ENCODE measurements at regions not wholly inside any gene's neighbourhood (a gene's known extent, or its start where the extent isn't known, plus 50 kb on each side); places are given as distances from the start of the nearest gene placed in this dataset.
"Not testable (repeated sequence)": the region's sequence is repeated elsewhere in the genome, so short reads cannot be mapped to it uniquely, and the experiment has no call there.

DNA sequence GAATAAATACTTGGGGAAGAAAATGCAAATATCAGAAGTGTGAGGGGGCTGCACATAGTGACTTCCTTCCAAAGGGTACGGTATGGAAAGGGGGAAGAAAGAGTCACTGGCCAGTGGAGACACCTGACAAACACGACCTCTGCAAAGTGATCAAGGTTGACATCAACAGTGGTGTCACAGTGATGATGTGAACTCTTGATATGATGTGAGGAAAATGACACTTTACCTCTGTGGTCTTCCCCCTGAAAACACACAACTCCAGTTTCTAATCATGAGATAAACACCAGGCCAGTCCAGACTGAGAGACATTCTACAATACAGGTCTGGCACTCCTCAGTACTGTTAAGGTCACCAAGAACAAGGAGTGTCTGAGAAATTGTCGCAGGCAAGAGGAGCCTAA is 169.7 kb downstream of the BUB3 start:
- no peak for DNase-seq

DNA sequence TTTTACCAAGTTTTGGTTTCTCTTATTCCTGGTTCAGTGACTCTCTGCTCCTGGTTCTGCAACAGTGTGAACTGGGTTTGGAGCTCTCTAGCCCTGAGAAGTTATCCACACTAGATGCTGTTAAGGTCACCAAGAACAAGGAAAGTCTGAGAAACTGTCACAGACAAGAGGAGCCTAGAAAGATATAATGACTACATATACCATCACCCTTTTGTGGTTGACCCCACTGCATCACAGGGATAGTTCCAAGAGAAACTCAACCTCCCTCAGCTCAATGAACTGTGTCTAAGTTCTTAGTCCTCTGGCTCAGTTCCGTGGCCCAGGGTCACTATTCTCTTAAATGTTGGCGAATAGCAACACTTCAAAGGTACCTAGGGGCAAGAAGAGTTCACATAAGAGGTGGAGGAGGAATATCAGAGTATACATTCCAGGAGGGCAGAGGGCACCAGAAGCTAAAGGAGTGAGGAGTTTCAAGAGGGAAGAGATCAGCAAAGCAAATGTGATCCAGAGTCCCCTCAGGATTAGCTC is 171.5 kb downstream of the BUB3 start:
- DNase-seq, result no peak

DNA sequence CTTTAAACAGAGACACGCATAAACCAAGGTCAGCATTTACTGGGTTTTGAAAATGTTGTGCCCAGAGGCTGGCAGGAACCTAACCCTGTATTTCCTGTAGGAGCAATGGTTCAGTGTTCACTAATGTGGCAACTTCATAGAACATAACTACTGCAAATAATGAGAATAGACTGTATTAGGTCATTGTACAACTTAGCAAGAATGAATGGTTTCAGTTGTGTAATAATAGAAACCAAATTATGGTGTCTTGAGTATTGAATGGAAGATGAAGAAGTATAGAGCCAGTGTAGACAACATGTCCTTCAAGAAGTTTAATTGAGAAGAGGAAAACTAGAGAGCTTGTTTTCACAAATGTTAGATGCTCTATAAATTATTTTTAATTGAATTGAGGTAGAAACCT is 172.5 kb downstream of the BUB3 start:
- DNase-seq, result no peak

DNA sequence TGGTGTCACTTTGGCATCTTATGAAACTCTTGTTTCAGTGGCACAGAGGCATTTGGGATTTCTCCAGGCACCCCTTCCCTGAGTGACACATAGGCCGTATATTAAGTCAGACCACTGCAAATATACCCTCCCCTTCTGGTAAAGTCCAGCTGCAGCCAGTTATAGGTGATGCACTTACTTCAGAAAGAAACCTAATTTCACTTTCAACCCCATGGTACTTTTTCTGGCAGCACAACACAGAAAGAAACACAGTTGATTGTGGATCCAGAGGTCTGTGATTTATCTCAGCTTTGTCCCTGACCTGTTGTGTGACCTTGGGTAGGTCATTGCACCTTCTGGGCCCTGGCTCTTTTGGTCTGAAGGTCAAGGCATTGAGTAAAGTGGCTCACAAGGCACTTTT is 173.2 kb downstream of the BUB3 start:
- DNase-seq, result no peak

DNA sequence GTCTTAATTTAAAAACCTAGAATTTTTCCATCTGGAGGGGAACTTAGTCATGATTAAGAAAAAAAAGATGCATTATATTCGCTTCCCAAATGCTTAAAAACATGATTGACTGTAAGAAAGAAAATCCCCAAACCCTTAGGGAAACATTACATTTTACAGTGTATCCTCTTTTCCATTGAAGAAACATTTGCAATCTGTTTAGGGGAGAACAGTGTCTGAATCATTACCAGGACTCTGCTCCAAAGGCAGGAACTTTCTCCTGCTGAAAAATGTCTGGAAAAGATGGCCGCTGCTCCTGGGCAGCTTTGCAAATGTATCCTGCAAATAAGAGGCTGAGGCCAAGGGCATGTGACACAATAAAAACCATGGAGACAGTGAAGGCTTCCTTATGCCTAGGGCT is 173.7 kb downstream of the BUB3 start:
- DNase-seq, result no peak

DNA sequence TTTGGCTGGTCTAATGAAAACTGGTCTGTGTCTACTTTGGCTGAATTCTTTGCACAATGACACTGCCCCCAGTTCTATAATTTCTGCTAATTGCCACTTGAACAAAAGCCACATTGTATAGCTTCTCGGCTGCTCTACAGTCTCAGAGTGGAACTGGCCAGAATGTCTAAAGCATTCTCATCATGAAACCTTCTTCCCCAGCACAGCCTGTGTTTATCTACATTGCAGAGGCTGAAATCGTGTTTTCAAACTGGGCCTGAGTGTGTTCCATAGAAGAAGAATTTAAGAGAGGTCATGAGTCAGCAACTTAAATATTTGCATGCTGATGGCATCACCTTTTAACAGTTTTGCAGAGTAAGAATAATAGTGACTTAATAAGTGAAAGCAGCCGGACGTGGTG is 177.2 kb downstream of the BUB3 start:
- no peak for DNase-seq

DNA sequence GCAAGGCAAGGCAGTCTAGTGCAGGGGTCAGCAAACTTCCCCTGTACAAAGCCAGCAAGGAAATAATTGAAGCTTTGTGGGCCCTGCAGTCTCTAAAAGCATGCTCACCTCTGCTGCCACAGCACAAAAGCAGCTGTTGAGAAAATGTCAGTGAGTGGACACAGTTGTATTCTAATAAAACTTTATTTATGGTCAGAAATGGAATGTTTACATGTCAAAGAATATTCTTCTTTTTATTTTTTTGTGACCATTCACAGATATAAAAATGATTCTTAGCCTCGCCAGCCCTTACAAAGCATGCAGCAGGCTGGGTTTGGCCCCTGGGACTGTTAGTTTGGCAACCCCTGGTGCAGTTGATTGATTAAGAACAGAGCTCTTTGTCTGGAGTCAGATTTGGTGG is 192.4 kb downstream of the BUB3 start:
- DNase-seq, result no peak

DNA sequence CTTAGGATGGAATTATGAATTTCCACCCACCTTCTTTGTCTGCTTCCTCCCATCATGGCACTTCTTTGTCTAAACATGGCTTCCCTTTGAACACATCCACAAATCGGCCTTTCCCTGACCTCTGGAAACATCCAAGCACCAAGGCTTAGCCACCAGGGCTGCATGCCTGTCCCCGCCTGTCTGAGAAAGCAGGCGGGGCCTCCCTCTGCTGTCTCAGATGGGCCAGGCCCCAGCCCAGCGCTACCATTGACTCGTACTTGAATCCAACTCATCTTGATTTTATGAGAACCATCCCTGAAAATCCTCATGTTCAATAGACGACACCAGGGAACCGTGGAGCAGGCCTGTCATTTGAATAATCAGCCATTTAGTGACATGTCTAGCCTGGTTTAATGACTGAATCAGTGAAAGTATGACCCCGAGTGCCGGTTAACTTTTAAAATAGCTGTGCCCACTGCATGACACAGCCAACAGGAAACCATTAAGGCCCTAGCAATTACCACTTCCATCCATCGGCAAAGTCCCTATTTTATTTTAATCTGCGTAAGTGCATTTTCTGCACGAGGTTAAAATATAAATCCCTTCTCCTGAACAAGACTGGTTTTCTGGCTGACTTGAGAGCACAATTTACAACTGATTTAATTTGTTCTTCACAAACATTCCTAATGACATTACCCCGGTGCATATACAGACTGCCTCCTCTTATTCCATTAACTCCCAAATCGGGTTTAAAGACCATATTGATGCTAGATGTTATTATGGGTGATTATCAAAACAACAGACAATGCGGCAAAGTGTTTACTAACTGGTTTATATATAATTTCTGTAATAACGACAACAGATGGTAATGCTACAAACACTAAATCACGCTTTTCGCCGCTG is 194.7 kb downstream of the BUB3 start:
- peak; percentile 23 for DNase-seq

DNA sequence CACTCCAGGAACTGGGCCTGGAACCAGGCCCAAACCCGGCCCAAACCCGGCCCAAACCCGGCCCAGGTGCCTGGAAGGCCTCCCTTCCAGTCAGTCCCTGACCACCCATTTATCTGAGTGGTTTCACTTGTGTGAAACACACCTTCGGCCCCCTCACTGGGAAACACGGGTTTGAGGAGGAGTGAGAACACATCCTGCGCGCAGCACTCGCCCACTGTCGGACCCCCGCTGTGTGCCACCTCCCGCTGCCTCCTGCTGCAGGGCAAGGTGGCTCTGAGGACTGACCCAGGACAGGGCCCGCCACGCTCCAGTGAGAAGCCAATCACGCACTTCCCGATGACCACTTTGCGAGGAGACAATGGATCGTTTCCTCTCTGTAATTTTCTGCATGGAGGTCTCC is 197.5 kb downstream of the BUB3 start:
- no peak for DNase-seq

DNA sequence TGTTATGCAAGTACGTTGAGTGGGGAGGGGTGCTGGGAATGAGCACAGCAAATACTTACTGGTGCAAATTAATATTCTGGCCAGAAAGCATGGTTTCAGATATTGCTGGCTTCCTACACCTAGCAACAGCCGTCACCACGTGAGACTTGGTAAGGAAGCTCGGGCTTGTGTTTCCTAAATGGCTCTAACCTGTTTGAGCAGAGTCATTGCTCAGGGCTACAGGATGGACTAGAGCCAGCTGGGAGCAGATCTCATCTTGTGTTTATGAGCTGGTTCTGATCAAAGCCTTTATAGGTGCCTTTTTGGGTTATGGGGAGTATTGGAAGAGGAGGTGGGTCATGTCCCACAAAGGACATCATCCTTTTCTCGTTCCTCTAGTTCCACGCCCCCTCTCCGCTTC is 200.3 kb downstream of the BUB3 start:
- DNase-seq, result no peak

DNA sequence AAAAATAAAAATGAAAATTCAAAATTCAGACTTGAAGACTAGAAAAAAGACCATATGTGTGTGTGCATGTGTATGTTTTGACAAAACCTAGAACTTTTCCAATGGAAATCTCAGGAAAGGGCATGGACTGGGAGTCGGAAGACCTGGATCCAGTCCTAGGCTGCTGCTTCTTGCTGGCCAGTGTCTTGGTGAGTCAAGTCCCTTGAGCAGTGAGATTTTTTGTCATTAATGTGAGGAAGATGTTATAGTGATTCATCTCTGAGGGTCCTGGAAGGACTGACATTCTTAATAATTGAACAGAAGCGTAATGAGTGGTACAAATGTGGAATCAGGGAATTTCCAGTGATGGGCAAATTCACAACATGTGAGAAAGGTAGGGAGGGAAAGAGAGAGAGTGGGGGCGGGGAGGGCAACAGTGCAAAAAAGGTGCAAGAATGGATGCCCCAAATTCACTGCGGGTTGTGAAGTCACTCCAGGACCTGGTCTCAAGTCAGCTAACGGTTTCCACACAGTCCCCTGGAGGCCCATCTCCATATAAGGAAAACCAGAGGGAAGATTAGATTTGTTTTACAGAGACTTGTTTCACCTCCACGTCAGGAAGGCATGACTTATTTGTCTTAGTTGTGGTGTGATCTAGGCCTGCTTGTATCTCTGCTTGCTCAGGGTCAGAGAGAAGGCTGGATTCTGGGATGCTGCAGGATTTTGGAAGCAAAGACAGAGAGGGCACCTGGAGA is 201.7 kb downstream of the BUB3 start:
- no peak for DNase-seq

DNA sequence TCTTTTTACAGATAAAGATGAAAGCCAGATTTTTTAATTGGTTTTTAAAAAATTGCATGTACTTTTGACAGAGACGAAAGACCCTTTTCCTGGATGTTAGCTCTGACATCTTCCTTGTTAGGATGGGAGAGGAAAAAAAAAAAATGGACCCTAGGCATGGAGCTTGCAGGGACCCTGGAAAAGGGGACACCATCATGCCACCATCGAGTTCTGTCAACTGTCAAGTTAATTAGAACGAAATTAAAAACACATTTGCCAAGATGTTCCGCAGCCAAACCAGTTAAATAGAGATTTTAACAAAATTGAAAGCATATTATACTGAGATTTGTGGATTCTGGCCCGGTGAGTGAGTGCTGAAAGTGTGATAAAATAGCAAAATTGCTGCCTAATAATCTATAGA is 202.6 kb downstream of the BUB3 start:
- no peak for DNase-seq

DNA sequence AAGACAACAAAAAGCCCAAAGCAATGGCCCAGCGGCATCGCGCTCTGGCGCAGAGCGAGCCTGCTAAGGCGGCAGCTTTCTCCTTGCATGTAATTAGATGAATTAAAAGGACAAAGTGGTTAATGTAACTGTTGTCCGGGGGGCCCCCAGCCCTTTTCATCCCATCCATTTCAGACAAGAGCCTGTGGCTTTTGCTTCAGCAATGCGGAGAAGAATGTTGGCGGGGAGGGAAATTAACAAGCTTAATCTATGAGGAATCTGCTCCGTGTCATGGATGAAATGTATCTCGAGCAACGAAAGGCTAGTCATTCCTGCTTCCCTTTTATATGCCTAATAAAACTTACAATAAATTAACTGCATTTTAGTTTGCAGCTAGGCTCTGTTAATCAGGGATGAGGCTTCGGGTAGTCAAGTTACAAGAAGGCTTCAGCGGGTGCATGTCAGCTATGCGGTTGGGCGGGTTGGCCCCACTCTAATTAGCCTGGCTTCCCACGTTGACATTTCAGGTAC is 203.3 kb downstream of the BUB3 start:
- DNase-seq, result no peak

DNA sequence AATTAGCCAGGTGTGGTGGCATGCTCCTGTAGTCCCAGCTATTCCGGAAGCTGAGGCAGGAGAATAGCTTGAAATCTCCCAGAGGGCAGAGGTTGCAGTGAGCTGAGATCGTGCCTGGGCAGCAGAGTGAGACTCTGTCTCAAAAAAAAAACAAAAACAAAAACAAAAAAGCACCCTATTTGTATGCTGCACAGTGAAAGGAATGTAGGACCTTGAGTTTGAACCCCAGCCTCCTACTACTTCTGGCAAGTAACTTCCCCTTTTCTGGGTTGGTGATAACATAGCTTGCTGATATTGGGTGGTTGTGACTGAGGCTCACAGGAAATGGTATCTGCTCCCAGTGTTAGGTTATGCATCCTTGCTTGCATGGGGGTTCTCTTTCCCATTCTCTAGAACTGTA is 205.3 kb downstream of the BUB3 start:
- DNase-seq, result no peak

DNA sequence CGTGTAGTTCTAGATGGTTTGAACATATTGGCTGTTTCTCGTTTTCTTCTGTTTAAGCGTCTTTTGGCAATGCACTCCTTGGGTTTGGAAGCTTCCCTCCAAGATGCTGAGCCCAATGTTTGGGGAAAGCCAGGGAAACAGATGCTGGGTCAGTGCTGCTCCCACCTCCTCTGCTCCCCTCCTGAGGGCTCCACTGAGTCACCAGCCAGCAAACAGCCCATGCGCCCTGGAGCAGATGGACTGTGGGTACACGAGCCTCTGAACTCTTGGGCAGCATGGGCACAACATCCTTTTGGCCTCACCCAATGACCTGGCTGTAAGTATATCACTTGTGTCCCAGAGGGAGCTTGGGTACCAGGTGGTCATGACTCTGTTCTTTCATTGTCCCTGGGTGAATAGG is 207.6 kb downstream of the BUB3 start:
- no peak for DNase-seq

DNA sequence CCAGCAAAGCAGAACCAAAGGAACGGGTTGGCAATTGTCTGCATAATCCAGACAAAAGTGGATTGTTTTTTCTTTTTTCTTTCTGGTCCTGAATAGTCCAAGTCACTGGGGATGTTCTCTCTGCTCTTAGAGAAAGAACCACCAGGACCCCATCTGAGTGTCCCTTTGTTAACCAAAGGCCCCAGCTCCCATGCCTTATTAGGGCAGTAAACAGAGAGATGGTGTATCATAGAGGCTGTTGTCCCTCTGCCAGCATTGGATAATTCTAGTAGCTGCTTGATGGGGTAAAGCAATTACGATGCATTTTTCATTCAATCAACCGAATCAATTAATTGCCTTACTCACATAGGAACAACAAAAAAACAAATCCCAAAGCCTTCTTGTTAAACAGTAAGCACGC is 213.0 kb downstream of the BUB3 start:
- no peak for DNase-seq

DNA sequence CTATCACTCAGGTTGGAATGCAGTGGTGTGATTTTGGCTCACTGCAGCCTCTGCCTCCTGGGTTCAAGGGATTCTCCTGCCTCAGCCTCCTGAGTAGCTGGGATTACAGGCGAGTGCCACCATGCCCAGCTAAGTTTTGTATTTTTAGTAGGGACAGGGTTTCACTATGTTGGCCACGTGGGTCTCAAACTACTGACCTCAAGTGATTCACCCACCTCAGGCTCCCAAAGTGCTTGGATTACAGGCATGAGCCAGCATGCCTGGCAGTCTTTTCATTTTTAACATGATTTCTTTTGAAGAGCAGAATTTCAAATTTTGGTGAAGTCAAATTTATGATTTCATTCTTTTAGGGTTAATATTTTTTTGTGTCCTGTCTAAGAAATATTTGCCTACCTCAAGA is 217.4 kb downstream of the BUB3 start:
- not testable (repeated sequence) for DNase-seq

DNA sequence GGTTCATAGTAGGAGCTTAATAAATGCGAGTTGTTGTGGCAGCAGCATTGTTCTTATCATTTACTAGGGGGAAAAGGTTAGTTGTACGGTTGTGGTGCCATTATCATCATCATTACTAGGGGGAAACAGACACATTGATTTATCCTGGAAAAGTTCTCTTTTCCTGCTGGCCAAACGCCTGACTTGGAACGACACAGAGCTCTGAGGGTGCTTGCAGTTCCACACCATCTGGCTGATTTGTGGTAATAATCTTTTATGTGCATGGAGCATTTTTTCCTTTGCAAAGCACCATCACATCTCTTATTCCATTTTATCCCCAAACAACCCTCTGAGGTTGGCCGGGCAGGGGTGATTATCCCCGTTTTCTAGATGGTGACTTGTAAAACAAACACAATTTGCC is 219.4 kb downstream of the BUB3 start:
- no peak for DNase-seq

DNA sequence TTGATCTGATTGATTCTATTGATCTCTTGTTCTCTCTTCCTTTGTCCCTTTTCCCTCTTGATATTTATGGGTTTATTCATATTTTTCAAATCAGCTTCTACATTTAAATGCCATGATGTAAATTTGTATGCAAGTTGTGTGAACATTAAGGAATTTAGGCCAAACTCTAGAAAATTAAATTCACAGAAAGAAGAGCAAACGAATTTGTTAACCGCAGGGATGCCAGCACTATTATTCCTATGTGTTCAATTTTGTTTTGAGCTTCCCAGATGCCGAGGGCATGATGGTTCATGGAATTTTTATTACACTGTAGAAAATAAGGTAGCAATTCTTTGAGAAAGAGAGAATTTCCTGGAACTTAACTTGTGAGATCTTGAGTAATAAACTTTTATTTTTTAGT is 220.9 kb downstream of the BUB3 start:
- DNase-seq, result no peak

DNA sequence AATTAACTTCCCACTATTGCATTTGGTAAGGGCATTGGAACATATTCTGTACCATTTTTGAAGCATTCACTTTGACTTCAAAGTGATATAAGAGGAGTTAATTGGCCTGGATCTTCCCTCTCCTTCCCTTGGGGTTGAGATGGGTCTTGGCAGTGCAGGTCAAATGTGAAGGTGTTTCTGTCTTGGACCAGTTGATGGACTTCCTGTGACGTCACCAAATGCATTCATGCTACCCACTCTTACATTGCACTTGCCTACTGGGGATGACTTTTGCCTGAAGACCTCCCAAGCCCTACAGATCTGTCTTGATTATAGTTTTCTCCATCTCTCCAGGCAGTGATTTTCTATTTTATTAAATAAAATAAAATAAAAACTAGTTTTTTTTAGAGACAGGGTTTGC is 221.5 kb downstream of the BUB3 start:
- DNase-seq, result no peak

DNA sequence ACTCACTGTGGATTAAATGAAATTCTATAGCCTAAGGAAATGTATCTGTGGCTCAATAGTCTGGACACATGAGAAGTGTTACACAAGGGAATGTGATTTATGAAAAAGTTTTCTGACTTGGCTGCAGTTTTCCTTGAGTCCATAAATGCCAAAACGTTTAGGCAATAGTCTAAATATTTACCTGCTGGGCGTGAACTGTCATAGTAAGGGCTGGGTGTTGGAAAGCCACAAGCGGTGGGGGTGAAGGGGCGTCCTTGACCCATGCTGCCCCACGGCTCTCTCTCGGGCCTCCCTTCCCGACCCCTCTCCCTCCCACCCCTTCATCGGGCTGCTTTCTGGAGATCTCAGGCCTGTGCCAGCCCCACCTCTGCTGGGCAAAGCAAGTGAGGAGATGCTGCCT is 223.7 kb downstream of the BUB3 start:
- no peak for DNase-seq

DNA sequence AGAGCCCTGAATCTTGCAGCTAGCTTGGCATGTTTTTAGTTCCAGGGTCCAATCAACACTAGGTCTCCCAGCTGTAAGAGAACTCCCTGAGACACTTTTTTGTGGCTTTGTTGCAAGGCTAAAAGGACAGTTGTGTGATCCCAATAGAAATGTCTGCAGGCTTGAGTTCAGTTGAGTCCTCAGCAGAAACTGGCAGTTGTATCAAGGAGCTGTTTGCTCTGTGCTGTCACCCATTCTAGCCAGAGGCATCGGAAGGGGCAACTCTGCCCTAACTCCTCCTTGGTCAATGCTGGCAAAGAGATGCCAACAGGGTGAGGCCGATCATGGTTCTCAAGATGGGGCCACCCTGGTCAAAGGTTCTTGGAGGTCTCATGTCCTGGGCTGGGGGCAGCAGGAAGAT is 224.1 kb downstream of the BUB3 start:
- no peak for DNase-seq

DNA sequence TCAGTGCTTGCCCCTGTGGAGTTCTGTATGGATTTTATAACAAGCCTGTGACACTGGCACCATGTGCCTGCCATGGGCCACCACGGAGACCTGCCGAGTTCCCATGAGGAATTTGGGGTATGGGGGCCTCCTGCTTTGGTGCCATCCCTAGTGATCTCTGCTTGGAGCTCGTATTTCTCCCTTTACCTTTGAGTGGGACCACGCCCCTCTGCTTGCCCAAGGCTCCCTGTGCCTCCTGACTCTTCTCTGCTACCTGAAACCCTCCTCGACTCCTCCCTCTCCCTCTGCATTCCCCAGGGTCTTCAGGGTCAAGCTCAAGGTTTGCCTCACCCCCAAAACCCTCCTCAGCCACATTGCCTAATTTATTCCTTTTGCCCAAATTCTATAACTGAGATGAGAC is 225.0 kb downstream of the BUB3 start:
- DNase-seq, result no peak

DNA sequence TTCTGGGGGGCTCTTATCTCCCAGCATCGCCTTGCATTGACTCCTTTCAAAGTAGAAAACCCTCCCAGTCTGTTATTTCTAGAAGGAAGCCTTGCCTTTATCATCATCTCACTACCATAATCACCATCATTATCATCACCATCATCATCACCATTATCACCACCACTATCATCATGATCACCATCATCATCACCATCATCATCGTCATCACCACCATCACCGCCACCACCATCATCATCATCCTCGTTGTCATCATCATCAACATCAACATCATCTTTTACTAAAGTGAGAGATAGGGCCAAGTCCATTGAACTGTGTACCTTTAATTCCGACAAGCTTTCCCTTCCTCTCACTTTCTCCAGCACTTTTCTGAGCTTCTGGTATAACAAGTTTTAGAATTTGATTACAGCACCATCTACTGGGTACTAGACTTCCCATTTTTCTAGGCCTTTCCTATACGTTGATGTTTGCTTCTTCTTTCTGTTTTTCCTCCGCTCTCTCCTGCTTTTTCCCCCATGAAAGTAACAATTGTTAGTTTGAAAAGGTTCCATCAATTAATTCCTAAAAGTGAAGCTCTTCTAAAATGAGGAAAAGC is 226.4 kb downstream of the BUB3 start:
- DNase-seq, result peak; percentile 8
